Lower leg skin (tissue), 3 donors: ENCODE measurements at regions not wholly inside any gene's neighbourhood (a gene's known extent, or its start where the extent isn't known, plus 50 kb on each side); places are given as distances from the start of the nearest gene placed in this dataset.

ENCODE experiments used
- CTCF ChIP-seq, 3 donors: fragments of 450-650 bp; IDR thresholded peaks; one replicate each; pipeline ENCODE4 v1.5.1; 2016; ENCODE audit warnings: antibody characterized with exemption in 3 of 3, mild to moderate bottlenecking in 3 of 3, moderate library complexity in 2 of 3
- POLR2A ChIP-seq, 2 donors: fragments of 450-650 bp; IDR thresholded peaks; one replicate each; pipeline ENCODE4 v1.6.1; 2016 to 2017; ENCODE audit warnings: antibody characterized with exemption in 2 of 2, mild to moderate bottlenecking in 1 of 2, moderate library complexity in 1 of 2

DNA sequence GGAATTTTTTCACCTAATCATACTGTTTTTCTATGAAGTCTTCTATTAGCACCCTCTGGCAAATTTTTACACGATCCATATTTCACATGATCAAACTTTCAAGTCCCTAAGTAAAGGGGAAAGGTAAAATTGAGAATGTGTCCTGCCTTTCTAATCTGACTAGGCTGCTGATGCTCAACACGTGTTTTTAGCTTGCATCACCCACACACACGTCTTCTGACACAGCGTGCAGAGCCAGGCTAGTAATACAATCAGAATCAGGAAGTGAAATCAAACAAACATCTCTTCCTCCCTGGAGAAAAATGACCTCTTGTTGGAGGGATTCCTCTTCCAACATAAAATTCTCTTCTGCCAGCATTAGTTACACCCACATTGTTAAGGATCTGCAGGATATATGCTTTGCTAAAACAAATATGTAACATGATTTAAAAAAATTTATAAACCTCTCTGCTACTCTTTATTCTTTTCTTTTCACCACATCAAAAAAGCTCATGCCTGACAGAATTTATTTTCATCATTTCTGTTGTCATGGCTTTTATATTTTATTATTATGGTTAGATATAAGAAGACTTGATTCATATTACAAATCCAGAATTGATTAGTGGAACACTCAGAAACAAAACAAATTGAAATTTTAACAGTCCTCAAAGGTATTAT lies 122.4 kb downstream of the RAP2B start:
- TF ChIP-seq CTCF (IDR thresholded peaks at IDR 0.05) (no peak), POLR2A (IDR thresholded peaks at IDR 0.05) (no peak)
